Colonic mucosa (tissue), 4 donors: ENCODE measurements at regions not wholly inside any gene's neighbourhood (a gene's known extent, or its start where the extent isn't known, plus 50 kb on each side); places are given as distances from the start of the nearest gene placed in this dataset.

Source experiments
- DNase-seq: peaks from one replicate; pipeline ENCODE4 v3.0.0-alpha.2; 2020
- H3K27ac ChIP-seq: fragments of 200-600 bp; one replicate; pipeline ENCODE4 v1.8.0; 2021
- H3K27me3 ChIP-seq: fragments of 200-600 bp; one replicate; pipeline ENCODE4 v1.8.0; 2021
- H3K36me3 ChIP-seq: fragments of 200-600 bp; one replicate; pipeline ENCODE4 v1.8.0; 2021
- H3K4me1 ChIP-seq: fragments of 200-600 bp; one replicate; pipeline ENCODE4 v1.8.0; 2021; ENCODE audit warnings: mild to moderate bottlenecking
- H3K4me3 ChIP-seq: fragments of 200-600 bp; one replicate; pipeline ENCODE4 v1.8.0; 2021
- H3K9ac ChIP-seq, 2 donors: one replicate each; pipeline ENCODE4 v1.7.0; 2013; ENCODE audit warnings: control low read depth in 2 of 2, low read depth in 2 of 2, low read length in 2 of 2
- H3K9me3 ChIP-seq: fragments of 200-600 bp; one replicate; pipeline ENCODE4 v1.8.0; 2021
- CTCF ChIP-seq: fragments of 200-600 bp; IDR thresholded peaks from one replicate; pipeline ENCODE4 v1.8.0; 2022; ENCODE audit warnings: antibody characterized with exemption, mild to moderate bottlenecking
- intact Hi-C: fragments of 100-400 bp; cut with DNase I; formaldehyde crosslinking; loops from one replicate; pipeline ENCODE4 v1.14.1; 2022
- donor health status: healthy.
- donor health status: DM: no; HTN: no; CAD: no.
- donor health status: DM: no; HTN: no; CAD: no.

GRCh38 chr6:141540207-141540606 is 592.5 kb upstream of the GJE1 start:
- Histone ChIP-seq H3K9me3 (no peaks in the 10 kb centered on the region), H3K36me3 (no peaks in the 10 kb centered on the region), H3K4me3 (no peak overlapping the region), H3K4me1 (no peaks in the 10 kb centered on the region), H3K9ac (no peak overlapping the region), H3K27ac (no peak overlapping the region), H3K27me3 (no peaks in the 10 kb centered on the region)
- no peak for DNase-seq
- intact Hi-C loops: no loop called here
- TF ChIP-seq CTCF: no peak

GRCh38 chr6:141539617-141540016 is 593.1 kb upstream of the GJE1 start:
- H3K9me3 ChIP-seq: no peaks in the 10 kb centered on the region
- H3K27ac ChIP-seq: no peak overlapping the region
- intact Hi-C loops: no loop called here
- no peaks in the 10 kb centered on the region for H3K36me3 ChIP-seq
- no peak overlapping the region for H3K9ac ChIP-seq
- H3K4me3 ChIP-seq: no peak overlapping the region
- no peaks in the 10 kb centered on the region for H3K4me1 ChIP-seq
- TF ChIP-seq CTCF: no peak
- DNase-seq: no peak
- no peaks in the 10 kb centered on the region for H3K27me3 ChIP-seq

GRCh38 chr6:141532211-141532610 is 600.5 kb upstream of the GJE1 start:
- H3K27ac ChIP-seq: no peak overlapping the region
- DNase-seq: no peak

GRCh38 chr6:141531040-141531439 is 601.7 kb upstream of the GJE1 start:
- Histone ChIP-seq H3K27ac (no peak overlapping the region), H3K27me3 (no peaks in the 10 kb centered on the region), H3K36me3 (no peaks in the 10 kb centered on the region), H3K9ac (no peak overlapping the region), H3K9me3 (no peaks in the 10 kb centered on the region), H3K4me3 (no peak overlapping the region), H3K4me1 (no peaks in the 10 kb centered on the region)
- no peak for DNase-seq
- intact Hi-C loops: no loop called here
- TF ChIP-seq CTCF: no peak

More at GRCh38 chr6:141532211-141532610, 600.5 kb upstream of the GJE1 start:
- no peaks in the 10 kb centered on the region for H3K27me3 ChIP-seq
- H3K4me3 ChIP-seq: no peak overlapping the region
- no peaks in the 10 kb centered on the region for H3K36me3 ChIP-seq
- no peak for TF ChIP-seq CTCF
- H3K4me1 ChIP-seq: no peaks in the 10 kb centered on the region
- H3K9ac ChIP-seq: no peak overlapping the region
- no peaks in the 10 kb centered on the region for H3K9me3 ChIP-seq
- intact Hi-C loops: no loop called here

- Histone ChIP-seq H3K4me3 (no peak overlapping the region), H3K27me3 (no peaks in the 10 kb centered on the region), H3K36me3 (no peaks in the 10 kb centered on the region), H3K27ac (no peak overlapping the region), H3K4me1 (no peaks in the 10 kb centered on the region), H3K9ac (no peak overlapping the region), H3K9me3 (no peaks in the 10 kb centered on the region)
- TF ChIP-seq CTCF: no peak
- no peak for DNase-seq
- intact Hi-C loops: no loop called here
These were observed 604.1 kb upstream of the GJE1 start for GRCh38 chr6:141528596-141528995.

- no peak for TF ChIP-seq CTCF
- no peak for DNase-seq
- Histone ChIP-seq H3K36me3 (no peaks in the 10 kb centered on the region), H3K27me3 (no peaks in the 10 kb centered on the region), H3K27ac (no peak overlapping the region), H3K4me1 (no peaks in the 10 kb centered on the region), H3K9ac (no peak overlapping the region), H3K4me3 (no peak overlapping the region), H3K9me3 (no peaks in the 10 kb centered on the region)
- intact Hi-C loops: no loop called here
These were observed 605.7 kb upstream of the GJE1 start for GRCh38 chr6:141526985-141527384.
